ENCODE measurements at regions not wholly inside any gene's neighbourhood (a gene's known extent, or its start where the extent isn't known, plus 50 kb on each side); places are given as distances from the start of the nearest gene placed in this dataset.

DNA sequence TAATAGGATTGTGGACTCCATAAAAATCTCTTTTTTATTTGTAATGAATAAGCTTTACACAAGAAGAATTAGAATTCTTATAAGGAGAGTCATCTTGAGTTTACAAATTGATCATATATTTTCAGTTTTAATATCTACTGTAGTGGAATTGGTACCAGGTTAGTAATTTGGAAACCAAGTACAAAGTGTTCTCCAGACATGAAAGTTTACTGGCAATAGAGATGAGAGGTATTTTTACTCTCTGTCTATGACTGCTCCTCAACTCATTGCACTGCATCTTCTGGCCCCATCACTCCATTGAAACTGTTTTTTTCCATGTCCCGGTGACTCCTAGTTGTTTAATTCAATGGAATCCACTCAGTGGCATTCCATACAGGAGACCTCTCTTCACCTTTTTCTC, 164.5 kb upstream of the SMIM30 start:
- no peaks in the 10 kb centered on the region for H3K27me3 ChIP-seq (ENCODE audit: control insufficient read depth in 2 of 2, insufficient read depth in 2 of 2, low read length in 2 of 2)
- H3K79me2 ChIP-seq (ENCODE audit: insufficient read depth, low read length), result no peaks in the 10 kb centered on the region
- TF ChIP-seq, protein P1, sequence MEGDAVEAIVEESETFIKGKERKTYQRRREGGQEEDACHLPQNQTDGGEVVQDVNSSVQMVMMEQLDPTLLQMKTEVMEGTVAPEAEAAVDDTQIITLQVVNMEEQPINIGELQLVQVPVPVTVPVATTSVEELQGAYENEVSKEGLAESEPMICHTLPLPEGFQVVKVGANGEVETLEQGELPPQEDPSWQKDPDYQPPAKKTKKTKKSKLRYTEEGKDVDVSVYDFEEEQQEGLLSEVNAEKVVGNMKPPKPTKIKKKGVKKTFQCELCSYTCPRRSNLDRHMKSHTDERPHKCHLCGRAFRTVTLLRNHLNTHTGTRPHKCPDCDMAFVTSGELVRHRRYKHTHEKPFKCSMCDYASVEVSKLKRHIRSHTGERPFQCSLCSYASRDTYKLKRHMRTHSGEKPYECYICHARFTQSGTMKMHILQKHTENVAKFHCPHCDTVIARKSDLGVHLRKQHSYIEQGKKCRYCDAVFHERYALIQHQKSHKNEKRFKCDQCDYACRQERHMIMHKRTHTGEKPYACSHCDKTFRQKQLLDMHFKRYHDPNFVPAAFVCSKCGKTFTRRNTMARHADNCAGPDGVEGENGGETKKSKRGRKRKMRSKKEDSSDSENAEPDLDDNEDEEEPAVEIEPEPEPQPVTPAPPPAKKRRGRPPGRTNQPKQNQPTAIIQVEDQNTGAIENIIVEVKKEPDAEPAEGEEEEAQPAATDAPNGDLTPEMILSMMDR (IDR thresholded peaks at IDR 0.05), result no peak
- intact Hi-C loops (cut with micrococcal nuclease), result no loop called here
- H3K9me3 ChIP-seq (replicated peaks in 1 of 2; ENCODE audit: control insufficient read depth in 1 of 2, insufficient read depth in 1 of 2, low read length in 2 of 2), result no peaks in the 10 kb centered on the region
- Mint-ChIP-seq H3K4me3 (no peak overlapping the region), H3K9me3 (no peaks in the 10 kb centered on the region), H3K27ac (no peak overlapping the region), H3K4me1 (no peaks in the 10 kb centered on the region), H3K27me3 (ENCODE audit: low read depth in 3 of 3) (peaks cover 0 to 2% (median 0%) of the 10 kb centered on the region in 3 donors), H3K36me3 (no peaks in the 10 kb centered on the region)
- no peak overlapping the region for H3K4me3 ChIP-seq (replicated peaks in 1 of 3; ENCODE audit: low read depth in 2 of 3, low read length in 3 of 3)
- H3K4me2 ChIP-seq (replicated peaks; ENCODE audit: extremely low read depth, low read length, poor library complexity, severe bottlenecking), result no peak overlapping the region
- H3K27ac ChIP-seq (ENCODE audit: low read depth in 1 of 2, low read length in 2 of 2), result no peak overlapping the region
- no peaks in the 10 kb centered on the region for H3K36me3 ChIP-seq (replicated peaks in 1 of 2; ENCODE audit: control insufficient read depth in 1 of 2, insufficient read depth in 2 of 2, low read length in 2 of 2)
- 90% methylated on average over 1 of the region's 1 CpG for WGBS (ENCODE audit: insufficient coverage)
- H3K4me1 ChIP-seq (ENCODE audit: control insufficient read depth in 1 of 2, insufficient read depth in 2 of 2, low read length in 2 of 2), result no peaks in the 10 kb centered on the region
- no peak overlapping the region for H2AFZ ChIP-seq (ENCODE audit: insufficient read depth, low read depth, low read length, poor library complexity, severe bottlenecking)
- no peaks in the 10 kb centered on the region for H4K20me1 ChIP-seq (ENCODE audit: insufficient read depth, low read length)
- no peak overlapping the region for H3K9ac ChIP-seq (ENCODE audit: insufficient read depth, low read length, poor library complexity, severe bottlenecking)
- no peak for DNase-seq

GRCh38 chr7:113281223-113281622, 162.9 kb upstream of the SMIM30 start:
- Histone ChIP-seq H4K20me1 (ENCODE audit: insufficient read depth, low read length) (no peaks in the 10 kb centered on the region), H3K9ac (ENCODE audit: insufficient read depth, low read length, poor library complexity, severe bottlenecking) (no peak overlapping the region), H3K4me3 (replicated peaks in 1 of 3; ENCODE audit: low read depth in 2 of 3, low read length in 3 of 3) (no peak overlapping the region), H3K9me3 (replicated peaks in 1 of 2; ENCODE audit: control insufficient read depth in 1 of 2, insufficient read depth in 1 of 2, low read length in 2 of 2) (no peaks in the 10 kb centered on the region), H2AFZ (ENCODE audit: insufficient read depth, low read depth, low read length, poor library complexity, severe bottlenecking) (no peak overlapping the region), H3K4me1 (ENCODE audit: control insufficient read depth in 1 of 2, insufficient read depth in 2 of 2, low read length in 2 of 2) (no peaks in the 10 kb centered on the region), H3K27ac (ENCODE audit: low read depth in 1 of 2, low read length in 2 of 2) (no peak overlapping the region), H3K4me2 (replicated peaks; ENCODE audit: extremely low read depth, low read length, poor library complexity, severe bottlenecking) (no peak overlapping the region), H3K27me3 (ENCODE audit: control insufficient read depth in 2 of 2, insufficient read depth in 2 of 2, low read length in 2 of 2) (no peaks in the 10 kb centered on the region), H3K79me2 (ENCODE audit: insufficient read depth, low read length) (no peaks in the 10 kb centered on the region), H3K36me3 (replicated peaks in 1 of 2; ENCODE audit: control insufficient read depth in 1 of 2, insufficient read depth in 2 of 2, low read length in 2 of 2) (no peaks in the 10 kb centered on the region)
- no CpG with 5 or more reads among the region's 2 CpGs for WGBS (ENCODE audit: insufficient coverage)
- H3K36me3 Mint-ChIP-seq, result no peaks in the 10 kb centered on the region
- H3K4me3 Mint-ChIP-seq, result no peak overlapping the region
- H3K9me3 Mint-ChIP-seq, result no peaks in the 10 kb centered on the region
- peaks cover 0 to 2% (median 0%) of the 10 kb centered on the region in 3 donors for H3K27me3 Mint-ChIP-seq (ENCODE audit: low read depth in 3 of 3)
- TF ChIP-seq, protein P1 (IDR thresholded peaks at IDR 0.05), result no peak
- no peak for DNase-seq
- H3K27ac Mint-ChIP-seq, result no peak overlapping the region
- intact Hi-C loops (cut with micrococcal nuclease), result no loop called here
- no peaks in the 10 kb centered on the region for H3K4me1 Mint-ChIP-seq

Data from CD14-positive monocyte (primary cell).